ENCODE measurements at regions not wholly inside any gene's neighbourhood (a gene's known extent, or its start where the extent isn't known, plus 50 kb on each side); places are given as distances from the start of the nearest gene placed in this dataset.
A peak's percentile ranks its signal among the peaks of the same experiment; 100 is the strongest.

DNA sequence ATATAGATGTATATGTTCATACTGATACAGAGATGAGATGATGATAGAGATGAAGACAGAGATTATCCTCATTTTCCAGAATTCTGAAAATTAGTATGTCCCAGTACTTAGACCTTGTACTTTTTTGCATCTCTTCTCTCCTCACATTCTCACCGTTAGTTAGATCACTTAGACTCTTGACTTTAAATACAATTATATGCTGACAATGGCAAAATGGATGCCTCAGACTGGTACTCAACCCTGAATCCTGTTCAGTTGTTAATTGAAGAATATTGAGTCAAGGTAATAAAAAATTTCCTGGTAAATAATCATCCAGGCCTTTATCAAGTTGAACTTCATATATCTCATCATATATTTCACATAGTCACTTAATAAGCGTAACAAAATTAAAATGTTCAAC is 505.4 kb downstream of the EFNA5 start:
- no peaks in the 10 kb centered on the region for H3K36me3 ChIP-seq (ENCODE audit: control insufficient read depth, insufficient read depth, low read length)
- H4K8ac ChIP-seq (ENCODE audit: low read depth, low read length), result no peak overlapping the region
- no peak overlapping the region for H2AK5ac ChIP-seq (ENCODE audit: low read length)
- no peak overlapping the region for H3K18ac ChIP-seq (ENCODE audit: low read length)
- no peaks in the 10 kb centered on the region for H3K27me3 ChIP-seq (ENCODE audit: insufficient read depth, low read length, poor library complexity)
- no peak overlapping the region for H3K9ac ChIP-seq (ENCODE audit: low read length)
- no peak overlapping the region for H4K5ac ChIP-seq (ENCODE audit: low read length)
- no peak overlapping the region for H3K4ac ChIP-seq (ENCODE audit: low read depth, low read length)
- no peaks in the 10 kb centered on the region for H3K79me1 ChIP-seq (ENCODE audit: low read length)
- H2BK15ac ChIP-seq (replicated peaks; ENCODE audit: low read depth), result no peak overlapping the region
- WGBS (ENCODE audit: extremely low coverage, insufficient coverage, low lambda C conversion rate), result no CpG with 5 or more reads among the region's 2 CpGs
- no peak overlapping the region for H3K4me2 ChIP-seq (ENCODE audit: low read length)
- H2BK120ac ChIP-seq (ENCODE audit: low read depth, low read length), result no peak overlapping the region
- no peak overlapping the region for H3K56ac ChIP-seq (ENCODE audit: low read length)
- H3K4me1 ChIP-seq (ENCODE audit: control insufficient read depth, low read depth, low read length), result no peaks in the 10 kb centered on the region
- H3K27ac ChIP-seq (ENCODE audit: low read depth, low read length), result no peak overlapping the region
- no peak overlapping the region for H3K23ac ChIP-seq (ENCODE audit: low read length)
- no peaks in the 10 kb centered on the region for H3K79me2 ChIP-seq (ENCODE audit: control insufficient read depth, insufficient read depth, low read length)
- H2BK5ac ChIP-seq (ENCODE audit: low read length), result no peak overlapping the region
- no peak overlapping the region for H3K4me3 ChIP-seq (ENCODE audit: low read length)
- no peak for DNase-seq

DNA sequence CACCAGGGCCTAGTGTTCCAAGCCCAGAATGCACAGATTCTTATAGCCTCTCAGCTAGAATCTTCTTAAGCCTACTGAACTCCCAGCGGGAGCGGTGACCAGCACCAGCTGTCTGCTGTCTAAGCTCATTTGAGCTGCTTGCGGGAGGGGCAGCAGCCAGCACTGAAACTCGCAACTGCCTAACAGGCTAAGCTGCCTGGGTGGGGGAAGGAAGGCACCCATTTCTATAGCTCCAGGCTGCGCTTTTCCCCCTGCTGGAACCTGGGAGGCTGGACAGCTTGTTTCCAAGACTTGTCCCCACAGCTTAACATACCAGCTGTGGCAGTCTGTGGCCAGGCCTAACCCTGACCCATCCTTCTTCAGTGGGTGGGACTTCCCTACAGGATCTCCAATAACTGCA is 512.9 kb downstream of the EFNA5 start:
- Histone ChIP-seq H3K27me3 (ENCODE audit: insufficient read depth, low read length, poor library complexity) (no peaks in the 10 kb centered on the region), H3K9ac (ENCODE audit: low read length) (no peak overlapping the region), H2AK5ac (ENCODE audit: low read length) (no peak overlapping the region), H3K4me2 (ENCODE audit: low read length) (no peak overlapping the region), H3K79me2 (ENCODE audit: control insufficient read depth, insufficient read depth, low read length) (no peaks in the 10 kb centered on the region), H3K56ac (ENCODE audit: low read length) (no peak overlapping the region), H3K23ac (ENCODE audit: low read length) (no peak overlapping the region), H3K79me1 (ENCODE audit: low read length) (no peaks in the 10 kb centered on the region), H4K5ac (ENCODE audit: low read length) (no peak overlapping the region), H4K8ac (ENCODE audit: low read depth, low read length) (no peak overlapping the region), H2BK120ac (ENCODE audit: low read depth, low read length) (no peak overlapping the region), H3K18ac (ENCODE audit: low read length) (no peak overlapping the region), H2BK5ac (ENCODE audit: low read length) (no peak overlapping the region), H3K36me3 (ENCODE audit: control insufficient read depth, insufficient read depth, low read length) (no peaks in the 10 kb centered on the region), H3K4ac (ENCODE audit: low read depth, low read length) (no peak overlapping the region), H2BK15ac (replicated peaks; ENCODE audit: low read depth) (no peak overlapping the region), H3K4me1 (ENCODE audit: control insufficient read depth, low read depth, low read length) (no peaks in the 10 kb centered on the region), H3K27ac (ENCODE audit: low read depth, low read length) (no peak overlapping the region), H3K4me3 (ENCODE audit: low read length) (no peak overlapping the region)
- no CpG with 5 or more reads among the region's 5 CpGs for WGBS (ENCODE audit: extremely low coverage, insufficient coverage, low lambda C conversion rate)
- peak; percentile 8 for DNase-seq

DNA sequence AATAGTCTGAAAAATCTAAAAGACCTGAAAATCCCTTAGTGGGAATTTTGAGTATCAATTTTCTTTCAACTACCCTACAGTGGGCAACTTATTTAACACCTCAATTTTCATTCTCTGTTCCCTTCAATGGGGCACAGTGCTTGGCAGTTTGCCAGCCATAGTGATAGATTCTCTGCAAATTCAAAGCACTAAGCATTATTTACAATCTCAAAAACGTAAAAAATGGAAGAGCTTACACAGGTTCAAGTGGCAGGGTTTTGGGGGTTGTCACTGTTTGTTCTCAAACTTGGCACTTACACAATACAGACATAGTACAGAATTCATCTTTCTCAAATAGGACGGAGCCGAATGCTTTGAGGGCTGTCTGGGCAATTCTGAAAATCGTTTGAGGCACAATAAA is 515.0 kb downstream of the EFNA5 start:
- Histone ChIP-seq H3K4me3 (ENCODE audit: low read length) (no peak overlapping the region), H3K18ac (ENCODE audit: low read length) (no peak overlapping the region), H3K79me1 (ENCODE audit: low read length) (no peaks in the 10 kb centered on the region), H3K27ac (ENCODE audit: low read depth, low read length) (no peak overlapping the region), H4K5ac (ENCODE audit: low read length) (no peak overlapping the region), H3K27me3 (ENCODE audit: insufficient read depth, low read length, poor library complexity) (no peaks in the 10 kb centered on the region), H3K23ac (ENCODE audit: low read length) (no peak overlapping the region), H3K56ac (ENCODE audit: low read length) (no peak overlapping the region), H2BK15ac (replicated peaks; ENCODE audit: low read depth) (no peak overlapping the region), H3K9ac (ENCODE audit: low read length) (no peak overlapping the region), H4K8ac (ENCODE audit: low read depth, low read length) (no peak overlapping the region), H3K4me1 (ENCODE audit: control insufficient read depth, low read depth, low read length) (no peaks in the 10 kb centered on the region), H3K4ac (ENCODE audit: low read depth, low read length) (no peak overlapping the region), H2BK5ac (ENCODE audit: low read length) (no peak overlapping the region), H2BK120ac (ENCODE audit: low read depth, low read length) (no peak overlapping the region), H3K79me2 (ENCODE audit: control insufficient read depth, insufficient read depth, low read length) (no peaks in the 10 kb centered on the region), H3K4me2 (ENCODE audit: low read length) (no peak overlapping the region), H3K36me3 (ENCODE audit: control insufficient read depth, insufficient read depth, low read length) (no peaks in the 10 kb centered on the region), H2AK5ac (ENCODE audit: low read length) (no peak overlapping the region)
- no CpG with 5 or more reads among the region's 4 CpGs for WGBS (ENCODE audit: extremely low coverage, insufficient coverage, low lambda C conversion rate)
- DNase-seq, result no peak

DNA sequence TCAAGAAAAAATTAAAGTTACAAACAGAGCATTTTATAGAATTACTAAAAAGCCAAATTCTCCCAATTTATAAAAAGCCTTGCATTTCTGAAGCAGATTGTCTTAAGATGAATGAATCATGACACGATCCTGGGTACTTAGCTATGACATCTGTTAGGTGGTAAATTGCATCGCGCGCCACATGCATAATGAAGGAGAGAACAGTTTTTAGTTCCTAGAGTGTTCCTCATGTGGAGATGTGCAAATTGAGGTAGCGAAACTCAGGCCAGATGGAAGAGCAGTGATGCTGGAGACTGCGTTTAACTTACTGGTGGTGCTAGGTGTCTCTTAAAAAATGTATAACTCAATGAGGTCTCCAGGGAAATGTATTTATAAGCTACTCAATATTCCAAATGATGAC is 516.1 kb downstream of the EFNA5 start:
- no peak overlapping the region for H3K56ac ChIP-seq (ENCODE audit: low read length)
- WGBS (ENCODE audit: extremely low coverage, insufficient coverage, low lambda C conversion rate), result no CpG with 5 or more reads among the region's 6 CpGs
- no peak overlapping the region for H3K4ac ChIP-seq (ENCODE audit: low read depth, low read length)
- no peaks in the 10 kb centered on the region for H3K79me1 ChIP-seq (ENCODE audit: low read length)
- no peak overlapping the region for H3K23ac ChIP-seq (ENCODE audit: low read length)
- H3K36me3 ChIP-seq (ENCODE audit: control insufficient read depth, insufficient read depth, low read length), result no peaks in the 10 kb centered on the region
- H4K8ac ChIP-seq (ENCODE audit: low read depth, low read length), result no peak overlapping the region
- no peaks in the 10 kb centered on the region for H3K27me3 ChIP-seq (ENCODE audit: insufficient read depth, low read length, poor library complexity)
- no peaks in the 10 kb centered on the region for H3K4me1 ChIP-seq (ENCODE audit: control insufficient read depth, low read depth, low read length)
- H3K4me2 ChIP-seq (ENCODE audit: low read length), result no peak overlapping the region
- H2AK5ac ChIP-seq (ENCODE audit: low read length), result no peak overlapping the region
- H2BK120ac ChIP-seq (ENCODE audit: low read depth, low read length), result no peak overlapping the region
- H2BK5ac ChIP-seq (ENCODE audit: low read length), result no peak overlapping the region
- H2BK15ac ChIP-seq (replicated peaks; ENCODE audit: low read depth), result no peak overlapping the region
- no peak for DNase-seq
- no peak overlapping the region for H3K9ac ChIP-seq (ENCODE audit: low read length)
- no peaks in the 10 kb centered on the region for H3K79me2 ChIP-seq (ENCODE audit: control insufficient read depth, insufficient read depth, low read length)
- H3K18ac ChIP-seq (ENCODE audit: low read length), result no peak overlapping the region
- H4K5ac ChIP-seq (ENCODE audit: low read length), result no peak overlapping the region
- H3K27ac ChIP-seq (ENCODE audit: low read depth, low read length), result no peak overlapping the region
- no peak overlapping the region for H3K4me3 ChIP-seq (ENCODE audit: low read length)

DNA sequence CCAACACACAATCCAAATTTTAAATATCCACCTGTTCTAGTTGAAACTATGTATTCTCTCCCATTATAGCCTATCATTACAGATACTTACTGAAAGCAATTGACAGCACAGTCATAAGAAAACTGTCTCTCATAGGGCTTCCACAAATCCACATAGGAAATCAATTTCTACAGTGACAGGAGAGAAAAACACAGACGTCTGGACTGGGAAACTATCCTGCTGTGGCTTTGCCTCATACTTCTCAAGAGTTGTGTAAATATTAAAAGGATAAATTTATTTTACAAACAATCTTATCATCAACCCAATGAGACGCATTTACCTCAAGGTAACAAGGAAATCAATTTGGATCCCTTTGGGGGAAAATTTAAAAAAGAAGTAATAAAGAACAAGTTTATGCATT is 517.5 kb downstream of the EFNA5 start:
- no CpG with 5 or more reads among the region's 2 CpGs for WGBS (ENCODE audit: extremely low coverage, insufficient coverage, low lambda C conversion rate)

DNA sequence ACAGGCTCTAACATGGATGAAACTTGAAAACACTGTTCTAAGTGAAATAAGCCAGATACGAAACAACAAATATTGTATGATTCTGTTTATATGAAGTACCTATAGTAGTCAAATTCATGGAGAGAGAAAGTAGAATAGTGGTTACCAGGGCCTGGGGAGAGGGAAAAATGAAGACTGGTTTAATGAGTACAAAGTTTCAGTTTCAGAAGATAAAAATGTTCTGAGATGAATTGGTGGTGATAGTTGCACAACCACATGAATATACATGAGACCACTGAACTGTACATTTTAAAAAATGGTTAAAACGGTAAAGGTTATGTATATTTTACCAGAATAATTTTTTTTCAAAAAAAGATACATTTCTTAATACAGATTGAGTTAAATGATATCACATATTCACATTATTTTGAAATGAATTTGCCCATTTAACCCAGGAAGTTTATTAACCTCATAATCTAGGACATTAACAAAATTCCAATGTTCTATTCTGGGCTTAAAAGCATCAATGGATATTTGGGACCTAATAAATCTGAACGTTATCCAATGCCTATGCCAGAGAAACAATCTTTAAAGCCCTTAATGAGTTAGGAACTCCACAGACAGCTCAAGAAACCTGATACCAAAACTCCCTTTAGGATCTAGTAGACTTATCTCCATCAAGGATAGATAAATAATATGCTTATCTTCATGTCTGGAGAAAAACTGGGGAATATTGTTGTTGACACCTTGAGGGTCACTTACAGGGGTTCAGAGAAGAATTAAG is 521.3 kb downstream of the EFNA5 start:
- no peak overlapping the region for H2BK5ac ChIP-seq (ENCODE audit: low read length)
- H4K8ac ChIP-seq (ENCODE audit: low read depth, low read length), result no peak overlapping the region
- no peak overlapping the region for H2AK5ac ChIP-seq (ENCODE audit: low read length)
- no peak for DNase-seq
- H2BK15ac ChIP-seq (replicated peaks; ENCODE audit: low read depth), result no peak overlapping the region
- H3K4me1 ChIP-seq (ENCODE audit: control insufficient read depth, low read depth, low read length), result no peaks in the 10 kb centered on the region
- no peak overlapping the region for H3K9ac ChIP-seq (ENCODE audit: low read length)
- no peak overlapping the region for H2BK120ac ChIP-seq (ENCODE audit: low read depth, low read length)
- H3K18ac ChIP-seq (ENCODE audit: low read length), result no peak overlapping the region
- WGBS (ENCODE audit: extremely low coverage, insufficient coverage, low lambda C conversion rate), result no CpG with 5 or more reads among the region's 3 CpGs
- H4K5ac ChIP-seq (ENCODE audit: low read length), result no peak overlapping the region
- no peak overlapping the region for H3K4me2 ChIP-seq (ENCODE audit: low read length)
- H3K27ac ChIP-seq (ENCODE audit: low read depth, low read length), result no peak overlapping the region
- no peaks in the 10 kb centered on the region for H3K36me3 ChIP-seq (ENCODE audit: control insufficient read depth, insufficient read depth, low read length)
- H3K79me1 ChIP-seq (ENCODE audit: low read length), result no peaks in the 10 kb centered on the region
- no peaks in the 10 kb centered on the region for H3K27me3 ChIP-seq (ENCODE audit: insufficient read depth, low read length, poor library complexity)
- H3K23ac ChIP-seq (ENCODE audit: low read length), result no peak overlapping the region
- no peak overlapping the region for H3K4me3 ChIP-seq (ENCODE audit: low read length)
- H3K56ac ChIP-seq (ENCODE audit: low read length), result no peak overlapping the region
- H3K4ac ChIP-seq (ENCODE audit: low read depth, low read length), result no peak overlapping the region
- H3K79me2 ChIP-seq (ENCODE audit: control insufficient read depth, insufficient read depth, low read length), result no peaks in the 10 kb centered on the region

More for the DNA sequence above, 517.5 kb downstream of the EFNA5 start:
- H3K4me1 ChIP-seq (ENCODE audit: control insufficient read depth, low read depth, low read length), result no peaks in the 10 kb centered on the region
- H3K4ac ChIP-seq (ENCODE audit: low read depth, low read length), result no peak overlapping the region
- H2AK5ac ChIP-seq (ENCODE audit: low read length), result no peak overlapping the region
- no peaks in the 10 kb centered on the region for H3K27me3 ChIP-seq (ENCODE audit: insufficient read depth, low read length, poor library complexity)
- no peak overlapping the region for H3K27ac ChIP-seq (ENCODE audit: low read depth, low read length)
- no peak overlapping the region for H3K56ac ChIP-seq (ENCODE audit: low read length)
- no peak overlapping the region for H3K18ac ChIP-seq (ENCODE audit: low read length)
- no peak overlapping the region for H2BK15ac ChIP-seq (replicated peaks; ENCODE audit: low read depth)
- no peak overlapping the region for H2BK120ac ChIP-seq (ENCODE audit: low read depth, low read length)
- H3K79me2 ChIP-seq (ENCODE audit: control insufficient read depth, insufficient read depth, low read length), result no peaks in the 10 kb centered on the region
- no peak overlapping the region for H3K4me3 ChIP-seq (ENCODE audit: low read length)
- H3K23ac ChIP-seq (ENCODE audit: low read length), result no peak overlapping the region
- no peaks in the 10 kb centered on the region for H3K36me3 ChIP-seq (ENCODE audit: control insufficient read depth, insufficient read depth, low read length)
- no peak overlapping the region for H4K8ac ChIP-seq (ENCODE audit: low read depth, low read length)
- H3K9ac ChIP-seq (ENCODE audit: low read length), result no peak overlapping the region
- H4K5ac ChIP-seq (ENCODE audit: low read length), result no peak overlapping the region
- no peaks in the 10 kb centered on the region for H3K79me1 ChIP-seq (ENCODE audit: low read length)
- DNase-seq, result no peak
- H2BK5ac ChIP-seq (ENCODE audit: low read length), result no peak overlapping the region
- no peak overlapping the region for H3K4me2 ChIP-seq (ENCODE audit: low read length)
